ENCODE measurements at regions not wholly inside any gene's neighbourhood (a gene's known extent, or its start where the extent isn't known, plus 50 kb on each side); places are given as distances from the start of the nearest gene placed in this dataset.

GRCh38 chr21:28635541-28635940 is 357.1 kb downstream of the LTN1 start:
- Histone ChIP-seq H3K27me3 (ENCODE audit: control insufficient read depth in 2 of 2, insufficient read depth in 2 of 2, low read length in 2 of 2) (no peaks in the 10 kb centered on the region), H3K36me3 (ENCODE audit: control insufficient read depth in 2 of 2, extremely low read depth in 1 of 2, insufficient read depth in 2 of 2, low read length in 2 of 2) (no peaks in the 10 kb centered on the region), H2AFZ (ENCODE audit: low read depth, low read length) (no peak overlapping the region), H3K4me1 (ENCODE audit: control insufficient read depth, extremely low read depth, insufficient read depth, low read length) (peaks cover 59% of the 10 kb centered on the region), H3K4me2 (ENCODE audit: insufficient read depth, low read length) (no peak overlapping the region), H3K79me2 (ENCODE audit: control insufficient read depth, insufficient read depth, low read length) (no peaks in the 10 kb centered on the region), H3K27ac (ENCODE audit: insufficient read depth, low read depth, low read length) (peak overlapping the region; percentile 97), H3K9ac (replicated peaks; ENCODE audit: extremely low read depth, insufficient read depth, low read length) (no peak overlapping the region), H3K9me3 (replicated peaks; ENCODE audit: control insufficient read depth, insufficient read depth, low read length) (no peaks in the 10 kb centered on the region), H3K4me3 (replicated peaks in 1 of 3; ENCODE audit: insufficient read depth in 1 of 3, low read depth in 1 of 3, low read length in 3 of 3) (no peak overlapping the region), H4K20me1 (replicated peaks; ENCODE audit: control insufficient read depth, extremely low read depth, insufficient read depth, low read length) (no peaks in the 10 kb centered on the region), H3K9me1 (replicated peaks; ENCODE audit: control insufficient read depth, extremely low read depth, insufficient read depth, low read length) (no peaks in the 10 kb centered on the region)
- no TSS peak for BruUV-seq (replicated peaks)
- ChIA-PET CTCF (interaction anchor here (1.2 to 2.1 kb wide), 3 partner anchors 10 to 110 kb away, joined by 3 to 9 read pairs (median 3); no protein-coding TSS in a partner anchor), POLR2A (no interaction called here)
- peak; percentile 16 for DNase-seq (ENCODE audit: low read depth, low spot score)
- intact Hi-C loops (cut with micrococcal nuclease) (loop anchor here (5.0 kb wide), 1 partner anchor 437 kb away; the partner anchor contains the start of gene CCT8), dilution Hi-C loops (cut with MboI; ENCODE audit: extremely low pct_ligation_motif_present, low sequenced_read_pairs) (no loop called here)
- TF ChIP-seq JUN (IDR thresholded peaks at IDR 0.05; ENCODE audit: borderline replicate concordance, insufficient read depth, insufficient read length, low read depth) = no peak
- TF ChIP-seq MYC (IDR thresholded peaks at IDR 0.05; ENCODE audit: low read depth, low read length) = no peak
- TF ChIP-seq FOS (IDR thresholded peaks at IDR 0.05; ENCODE audit: borderline replicate concordance, insufficient read depth, low read length) = peak; percentile 8
- TF ChIP-seq EZH2 (IDR thresholded peaks at IDR 0.05; ENCODE audit: borderline replicate concordance, low read depth, low read length, severe bottlenecking) = no peak
- no peak for TF ChIP-seq MAX (IDR thresholded peaks at IDR 0.05; ENCODE audit: insufficient read depth, insufficient read length)
- TF ChIP-seq POLR2AphosphoS5 (IDR thresholded peaks at IDR 0.05; ENCODE audit: insufficient read depth, low read depth, low read length) = no peak
- no peak for TF ChIP-seq POLR2A (IDR thresholded peaks at IDR 0.05; ENCODE audit: low read depth, low read length)
- TF ChIP-seq GATA2 (IDR thresholded peaks at IDR 0.05; ENCODE audit: insufficient read depth, insufficient read length, low read depth, low read length) = no peak
- FAIRE-seq = no peak
